Midbrain (tissue), 1 donor: ENCODE measurements at regions not wholly inside any gene's neighbourhood (a gene's known extent, or its start where the extent isn't known, plus 50 kb on each side); places are given as distances from the start of the nearest gene placed in this dataset.

Source experiments
- DNase-seq: peaks from one replicate; lab custom pipeline; 2025; lab: John Stamatoyannopoulos, UW

- no peak for DNase-seq
Observed at GRCh38 chr13:63972328-63972727, 2556.7 kb upstream of the PCDH20 start.

GRCh38 chr13:63954683-63955082 lies 2539.0 kb upstream of the PCDH20 start:
- no peak for DNase-seq

- DNase-seq, result no peak
Observed at GRCh38 chr13:63948045-63948444, 2532.4 kb upstream of the PCDH20 start.

GRCh38 chr13:63944911-63945310 lies 2529.3 kb upstream of the PCDH20 start:
- DNase-seq, result no peak

GRCh38 chr13:63942372-63942771 lies 2526.7 kb upstream of the PCDH20 start:
- no peak for DNase-seq

- DNase-seq, result no peak
Observed at GRCh38 chr13:63938851-63939250, 2523.2 kb upstream of the PCDH20 start.

GRCh38 chr13:63910511-63910910 lies 2494.9 kb upstream of the PCDH20 start:
- peak; percentile 19 for DNase-seq

- DNase-seq, result no peak
Observed at GRCh38 chr13:63909726-63910375, 2494.2 kb upstream of the PCDH20 start.

- no peak for DNase-seq
Observed at GRCh38 chr13:63902141-63902540, 2486.5 kb upstream of the PCDH20 start.

- no peak for DNase-seq
Observed at GRCh38 chr13:63901630-63902029, 2486.0 kb upstream of the PCDH20 start.

- DNase-seq, result no peak
Observed at GRCh38 chr13:63900406-63900805, 2484.8 kb upstream of the PCDH20 start.

- no peak for DNase-seq
Observed at GRCh38 chr13:63896321-63896720, 2480.7 kb upstream of the PCDH20 start.

- DNase-seq, result no peak
Observed at GRCh38 chr13:63882052-63882451, 2466.4 kb upstream of the PCDH20 start.

- DNase-seq, result no peak
Observed at GRCh38 chr13:63880705-63881104, 2465.1 kb upstream of the PCDH20 start.

- no peak for DNase-seq
Observed at GRCh38 chr13:63873936-63874335, 2458.3 kb upstream of the PCDH20 start.

- no peak for DNase-seq
Observed at GRCh38 chr13:63864171-63864902, 2448.7 kb upstream of the PCDH20 start.

GRCh38 chr13:63855457-63856118 lies 2439.9 kb upstream of the PCDH20 start:
- no peak for DNase-seq

- no peak for DNase-seq
Observed at GRCh38 chr13:63853816-63854215, 2438.2 kb upstream of the PCDH20 start.

- no peak for DNase-seq
Observed at GRCh38 chr13:63851526-63851925, 2435.9 kb upstream of the PCDH20 start.

GRCh38 chr13:63843766-63844699 lies 2428.4 kb upstream of the PCDH20 start:
- DNase-seq, result no peak

GRCh38 chr13:63842102-63842501 lies 2426.5 kb upstream of the PCDH20 start:
- DNase-seq, result no peak
